Fibroblast of skin of right biceps (primary cell): ENCODE measurements at regions not wholly inside any gene's neighbourhood (a gene's known extent, or its start where the extent isn't known, plus 50 kb on each side); places are given as distances from the start of the nearest gene placed in this dataset.
"Not testable (repeated sequence)": the region's sequence is repeated elsewhere in the genome, so short reads cannot be mapped to it uniquely, and the experiment has no call there.

Source experiments
- DNase-seq: peaks from one replicate; pipeline ENCODE4 v3.0.0-alpha.2; 2013

GRCh38 chr5:100013305-100013704, 521.9 kb upstream of the FAM174A start:
- DNase-seq = not testable (repeated sequence)

- not testable (repeated sequence) for DNase-seq
Measured at GRCh38 chr5:100011160-100011559, 524.0 kb upstream of the FAM174A start.

GRCh38 chr5:100004969-100005368, 530.2 kb upstream of the FAM174A start:
- no peak for DNase-seq

GRCh38 chr5:99998319-99998718, 536.9 kb upstream of the FAM174A start:
- no peak for DNase-seq

- DNase-seq = no peak
Measured at GRCh38 chr5:99995407-99995806, 539.8 kb upstream of the FAM174A start.

GRCh38 chr5:99973779-99974178, 561.4 kb upstream of the FAM174A start:
- DNase-seq = no peak

- DNase-seq = no peak
Measured at GRCh38 chr5:99955962-99956361, 579.2 kb upstream of the FAM174A start.

- DNase-seq = no peak
Measured at GRCh38 chr5:99955006-99955405, 580.2 kb upstream of the FAM174A start.

GRCh38 chr5:99949969-99950524, 585.1 kb upstream of the FAM174A start:
- DNase-seq = no peak

GRCh38 chr5:99949361-99949760, 585.8 kb upstream of the FAM174A start:
- no peak for DNase-seq

GRCh38 chr5:99948850-99949249, 586.3 kb upstream of the FAM174A start:
- DNase-seq = no peak

GRCh38 chr5:99945478-99946442, 589.4 kb upstream of the FAM174A start:
- no peak for DNase-seq

GRCh38 chr5:99940540-99940939, 594.6 kb upstream of the FAM174A start:
- no peak for DNase-seq

- DNase-seq = no peak
Measured at GRCh38 chr5:99936911-99937310, 598.3 kb upstream of the FAM174A start.

- DNase-seq = no peak
Measured at GRCh38 chr5:99929806-99930135, 605.4 kb upstream of the FAM174A start.

GRCh38 chr5:99929067-99929805, 605.9 kb upstream of the FAM174A start:
- no peak for DNase-seq

GRCh38 chr5:99928490-99928889, 606.7 kb upstream of the FAM174A start:
- no peak for DNase-seq

GRCh38 chr5:99926463-99926862, 608.7 kb upstream of the FAM174A start:
- DNase-seq = no peak

GRCh38 chr5:99922386-99922785, 612.8 kb upstream of the FAM174A start:
- no peak for DNase-seq

GRCh38 chr5:99911971-99912370, 623.2 kb upstream of the FAM174A start:
- no peak for DNase-seq

- no peak for DNase-seq
Measured at GRCh38 chr5:99906776-99907175, 628.4 kb upstream of the FAM174A start.

GRCh38 chr5:99901972-99902371, 633.2 kb upstream of the FAM174A start:
- DNase-seq = no peak

GRCh38 chr5:99900302-99900852, 634.8 kb upstream of the FAM174A start:
- DNase-seq = no peak
